H1 (cell line): ENCODE measurements at regions not wholly inside any gene's neighbourhood (a gene's known extent, or its start where the extent isn't known, plus 50 kb on each side); places are given as distances from the start of the nearest gene placed in this dataset.

Source experiments
- CTCF ChIA-PET: fragments of 300-600 bp; sonication (Branson Sonifier 250); formaldehyde crosslinking; loops from one replicate; lab custom pipeline; 2021; ENCODE audit not compliant: partially characterized antibody; lab: Charles Lee
- POLR2A ChIA-PET: fragments of 300-600 bp; sonication (Branson Sonifier 250); formaldehyde crosslinking; loops from one replicate; lab custom pipeline; 2021; ENCODE audit warnings: inconsistent platforms; ENCODE audit not compliant: partially characterized antibody; lab: Charles Lee
- DNase-seq, 2 experiments: peaks; one replicate each; pipeline versions ENCODE4 v3.0.0 to v3.0.0-alpha.2; 2010 to 2022; ENCODE audit warnings: low spot score in 2 of 2, low read depth in 1 of 2, mixed read lengths in 1 of 2
- FAIRE-seq: peaks from 2 replicates; lab custom pipeline; 2011; peaks lifted over from hg19 to GRCh38; lab: Jason Lieb, UNC
- H2AFZ ChIP-seq: 2 replicates; pipeline ENCODE4 v1.8.1; 2012; ENCODE audit warnings: low read length, inconsistent platforms
- H2AK5ac ChIP-seq: 2 replicates; pipeline ENCODE4 v1.6.1; 2013; ENCODE audit warnings: low read depth, low read length
- H2BK120ac ChIP-seq: replicated peaks from 2 replicates; pipeline ENCODE3; 2013; ENCODE audit warnings: low read depth, low read length, inconsistent platforms
- H2BK12ac ChIP-seq: 2 replicates; pipeline ENCODE4 v1.6.1; 2013; ENCODE audit warnings: low read depth, low read length
- H2BK15ac ChIP-seq: 2 replicates; pipeline ENCODE4 v1.6.1; 2013; ENCODE audit warnings: low read length
- H2BK20ac ChIP-seq: 2 replicates; pipeline ENCODE4 v1.6.1; 2013; ENCODE audit warnings: low read length
- H2BK5ac ChIP-seq: 2 replicates; pipeline ENCODE4 v1.6.1; 2013; ENCODE audit warnings: low read depth, low read length
- H3K14ac ChIP-seq: 2 replicates; pipeline ENCODE4 v1.6.1; 2013; ENCODE audit warnings: inconsistent platforms; ENCODE audit not compliant: insufficient read length
- H3K18ac ChIP-seq: 2 replicates; pipeline ENCODE4 v1.6.1; 2013; ENCODE audit warnings: low read length; ENCODE audit errors: extremely low read depth
- H3K23ac ChIP-seq: 2 replicates; pipeline ENCODE4 v1.6.1; 2013; ENCODE audit warnings: inconsistent platforms; ENCODE audit not compliant: insufficient read length
- H3K23me2 ChIP-seq: 2 replicates; pipeline ENCODE4 v1.6.1; 2013; ENCODE audit warnings: low read depth, low read length
- H3K27ac ChIP-seq: 2 replicates; pipeline ENCODE4 v1.6.1; 2011; ENCODE audit warnings: low read depth, low read length, inconsistent platforms
- H3K27me3 ChIP-seq, 4 experiments: replicated peaks in 1 of 4; 1 replicate in 1 of 4; 2 replicates in 3 of 4; pipeline versions ENCODE4 v1.6.1 to v1.8.1; 2011 to 2013; ENCODE audit warnings: low read length in 3 of 4, mild to moderate bottlenecking in 3 of 4, inconsistent platforms in 2 of 4, mixed read lengths in 2 of 4, moderate library complexity in 1 of 4; ENCODE audit not compliant: control insufficient read depth in 3 of 4, insufficient read depth in 3 of 4; ENCODE audit errors: extremely low read depth in 1 of 4
- H3K36me3 ChIP-seq, 4 experiments: 2 replicates each; pipeline versions ENCODE4 v1.6.1 to v1.8.1; 2011 to 2013; ENCODE audit warnings: mild to moderate bottlenecking in 4 of 4, low read length in 3 of 4, moderate library complexity in 2 of 4, control low read depth in 1 of 4, inconsistent platforms in 1 of 4; ENCODE audit not compliant: insufficient read depth in 4 of 4, control insufficient read depth in 2 of 4
- H3K4ac ChIP-seq: replicated peaks from 2 replicates; pipeline ENCODE3; 2013; ENCODE audit warnings: low read length, low read depth, mixed read lengths, inconsistent platforms; ENCODE audit not compliant: insufficient read length
- H3K4me1 ChIP-seq, 4 experiments: replicated peaks in 1 of 4; 1 replicate in 1 of 4; 2 replicates in 3 of 4; pipeline versions ENCODE4 v1.6.1 to v1.8.1; 2011 to 2013; ENCODE audit warnings: low read length in 3 of 4, inconsistent platforms in 2 of 4, mixed read lengths in 1 of 4; ENCODE audit not compliant: insufficient read depth in 4 of 4, control insufficient read depth in 3 of 4
- H3K4me2 ChIP-seq, 2 experiments: 2 replicates each; pipeline versions ENCODE4 v1.6.1 to v1.8.1; 2011 to 2013; ENCODE audit warnings: low read depth in 2 of 2, low read length in 2 of 2, control low read depth in 1 of 2, inconsistent platforms in 1 of 2, mild to moderate bottlenecking in 1 of 2; ENCODE audit not compliant: insufficient read depth in 1 of 2
- H3K4me3 ChIP-seq, 4 experiments: fragments of 200-600, 300-600 bp in 1 of 4; sonication (generic), shearing (Covaris generic), sonication (Bioruptor Twin) in 1 of 4; 2 replicates each; pipeline versions ENCODE4 v1.5.1 to v1.8.1; 2011 to 2016; ENCODE audit warnings: low read length in 4 of 4, low read depth in 3 of 4, control low read depth in 2 of 4, inconsistent platforms in 2 of 4, mild to moderate bottlenecking in 2 of 4, mixed read lengths in 1 of 4, moderate library complexity in 1 of 4; ENCODE audit not compliant: insufficient read depth in 2 of 4; ENCODE audit errors: extremely low read depth in 1 of 4
- H3K56ac ChIP-seq: replicated peaks from 2 replicates; pipeline ENCODE3; 2013; ENCODE audit warnings: low read depth, mild to moderate bottlenecking, mixed read lengths, low read length, inconsistent platforms; ENCODE audit not compliant: insufficient read length
- H3K79me1 ChIP-seq: 2 replicates; pipeline ENCODE4 v1.6.1; 2013; ENCODE audit warnings: low read depth, low read length, control low read depth
- H3K79me2 ChIP-seq, 2 experiments: 2 replicates each; pipeline versions ENCODE4 v1.6.1 to v1.8.1; 2012 to 2013; ENCODE audit warnings: low read length in 2 of 2, mild to moderate bottlenecking in 2 of 2, inconsistent platforms in 1 of 2; ENCODE audit not compliant: insufficient read depth in 2 of 2, control insufficient read depth in 1 of 2
- H3K9ac ChIP-seq, 4 experiments: replicated peaks in 1 of 4; 1 replicate in 1 of 4; 2 replicates in 3 of 4; pipeline versions ENCODE4 v1.6.1 to v1.8.1; 2011 to 2013; ENCODE audit warnings: low read depth in 3 of 4, low read length in 3 of 4, control low read depth in 2 of 4, mild to moderate bottlenecking in 2 of 4, moderate library complexity in 2 of 4, inconsistent platforms in 1 of 4; ENCODE audit errors: extremely low read depth in 1 of 4
- H3K9me3 ChIP-seq, 2 experiments: 2 replicates each; pipeline versions ENCODE4 v1.6.1 to v1.8.1; 2012 to 2013; ENCODE audit warnings: mild to moderate bottlenecking in 2 of 2, moderate library complexity in 2 of 2, control low read depth in 1 of 2, inconsistent platforms in 1 of 2, low read depth in 1 of 2, low read length in 1 of 2, mixed read lengths in 1 of 2; ENCODE audit not compliant: insufficient read depth in 2 of 2
- H4K20me1 ChIP-seq, 2 experiments: replicated peaks in 1 of 2; 2 replicates each; pipeline versions ENCODE3 to v1.8.1; 2011 to 2013; ENCODE audit warnings: inconsistent platforms in 2 of 2, low read length in 2 of 2, mild to moderate bottlenecking in 1 of 2; ENCODE audit not compliant: insufficient read depth in 2 of 2, control insufficient read depth in 1 of 2
- H4K5ac ChIP-seq: 2 replicates; pipeline ENCODE4 v1.6.1; 2013; ENCODE audit warnings: low read length, low read depth, mixed read lengths, inconsistent platforms; ENCODE audit not compliant: insufficient read length
- H4K8ac ChIP-seq: 2 replicates; pipeline ENCODE4 v1.8.0; 2013; ENCODE audit warnings: mild to moderate bottlenecking, moderate library complexity, low read length, inconsistent platforms; ENCODE audit not compliant: insufficient read depth; ENCODE audit errors: extremely low read depth
- H4K91ac ChIP-seq: replicated peaks from 2 replicates; pipeline ENCODE3; 2013; ENCODE audit warnings: low read length, mixed read lengths, inconsistent platforms; ENCODE audit not compliant: insufficient read length
- ASH2L ChIP-seq: fragments of 200-600, 300-600 bp; sonication (generic); IDR thresholded peaks from one replicate; pipeline ENCODE4 v1.7.1; 2017; ENCODE audit warnings: low read length
- ATF2 ChIP-seq: IDR thresholded peaks from 2 replicates; pipeline ENCODE4 v1.6.1; 2012; ENCODE audit warnings: low read length, inconsistent platforms
- CEBPB ChIP-seq: IDR thresholded peaks from 2 replicates; pipeline ENCODE4 v1.6.1; 2012; ENCODE audit warnings: low read depth, low read length
- FOSL1 ChIP-seq: IDR thresholded peaks from 2 replicates; pipeline ENCODE4 v1.6.1; 2011; ENCODE audit warnings: mild to moderate bottlenecking, low read depth, low read length, moderate library complexity; ENCODE audit not compliant: insufficient read depth
- POLR2AphosphoS5 ChIP-seq: IDR thresholded peaks from 2 replicates; pipeline ENCODE4 v1.6.1; 2011; ENCODE audit warnings: low read depth, low read length
- SIN3A ChIP-seq, 2 experiments: IDR thresholded peaks in 1 of 2; conservative IDR thresholded peaks in 1 of 2; 2 replicates each; pipeline ENCODE4 v1.6.1; 2011 to 2012; ENCODE audit warnings: low read length in 2 of 2, improper control_type of control experiment in 1 of 2, low read depth in 1 of 2, mild to moderate bottlenecking in 1 of 2
- SP4 ChIP-seq: IDR thresholded peaks from 2 replicates; pipeline ENCODE4 v1.6.1; 2012; ENCODE audit warnings: low read length, inconsistent platforms
- TAF1 ChIP-seq: IDR thresholded peaks from 2 replicates; pipeline ENCODE4 v1.6.1; 2011; ENCODE audit warnings: mild to moderate bottlenecking, low read depth, low read length
- TAF7 ChIP-seq: optimal IDR thresholded peaks from 2 replicates; pipeline ENCODE3; 2011; ENCODE audit warnings: low read depth, mild to moderate bottlenecking, inconsistent platforms, low read length, moderate library complexity, borderline replicate concordance
- WGBS, 2 experiments: shearing (Covaris generic) in 1 of 2; methylation state at CpG; one replicate each; pipeline versions ENCODE4 v1.1.6 to v1.1.7; 2013 to 2015; ENCODE audit warnings: low lambda C conversion rate in 2 of 2, mixed read lengths in 2 of 2, inconsistent platforms in 1 of 2, low coverage in 1 of 2, missing lambda C conversion rate in 1 of 2; ENCODE audit not compliant: insufficient replicate concordance in 2 of 2, insufficient coverage in 1 of 2, insufficient read length in 1 of 2; ENCODE audit errors: extremely low coverage in 1 of 2, missing lambda C conversion rate in 1 of 2; 5-methylcytosine and 5-hydroxymethylcytosine counted together

- Histone ChIP-seq H3K18ac (no peak overlapping the region), H2BK5ac (no peak overlapping the region), H2BK15ac (no peak overlapping the region), H3K4me2 (no peak overlapping the region), H3K14ac (no peak overlapping the region), H3K4me3 (no peak overlapping the region), H3K79me1 (no peaks in the 10 kb centered on the region), H2BK20ac (no peak overlapping the region), H2AK5ac (no peak overlapping the region), H3K4ac (no peak overlapping the region), H3K9me3 (no peaks in the 10 kb centered on the region), H2BK120ac (no peak overlapping the region), H3K79me2 (no peaks in the 10 kb centered on the region), H2BK12ac (no peak overlapping the region), H4K5ac (no peak overlapping the region), H3K23me2 (no peaks in the 10 kb centered on the region; the same call in 1 of the 2 replicates), H2AFZ (no peak overlapping the region), H3K9ac (no peak overlapping the region), H3K27ac (no peak overlapping the region), H3K27me3 (no peaks in the 10 kb centered on the region), H3K4me1 (peaks cover 0 to 6% (median 0%) of the 10 kb centered on the region in 4 experiments; a peak in 2 of 7 replicates), H3K56ac (no peak overlapping the region), H3K36me3 (no peaks in the 10 kb centered on the region), H4K8ac (no peak overlapping the region), H4K91ac (no peak overlapping the region), H3K23ac (no peak overlapping the region), H4K20me1 (no peaks in the 10 kb centered on the region)
- ChIA-PET POLR2A (no interaction called here), CTCF (no interaction called here)
- 91% methylated on average over 2 of the region's 2 CpGs; no CpG with 5 or more reads in 1 of the 2 experiments for WGBS, 2 experiments
- DNase-seq: no peak
- TF ChIP-seq TAF7: no peak
- TF ChIP-seq ASH2L: no peak
- TF ChIP-seq SIN3A (conservative IDR thresholded peaks at IDR 0.05 in 1 of 2, IDR thresholded peaks at IDR 0.05 in 1 of 2; ENCODE audit: low read depth in 1 of 2, low read length in 2 of 2): no peak
- no peak for TF ChIP-seq ATF2
- no peak for TF ChIP-seq POLR2AphosphoS5
- TF ChIP-seq FOSL1: no peak
- TF ChIP-seq TAF1: no peak
- no peak for TF ChIP-seq SP4
- no peak for TF ChIP-seq CEBPB
- no peak for FAIRE-seq
These were observed 189.0 kb upstream of the GOT2 start for GRCh38 chr16:58923094-58923493.
